OCI-LY7 (cell line): ENCODE measurements at regions not wholly inside any gene's neighbourhood (a gene's known extent, or its start where the extent isn't known, plus 50 kb on each side); places are given as distances from the start of the nearest gene placed in this dataset.

Experiments used
- BruUV-seq: library from RNA; stranded (reverse); fragments of 400-500 nt; replicated peaks from 2 replicates; lab custom pipeline; 2021; lab: Mats Ljungman, UMichigan
- CTCF ChIA-PET: fragments of 300-600 bp; sonication (Branson Sonifier 250); formaldehyde crosslinking; loops from one replicate; lab custom pipeline; 2022; ENCODE audit warnings: antibody characterized with exemption; ENCODE audit not compliant: unreplicated experiment; lab: Charles Lee
- POLR2A ChIA-PET: fragments of 300-600 bp; sonication (Branson Sonifier 250); formaldehyde crosslinking; loops from one replicate; lab custom pipeline; 2022; ENCODE audit warnings: antibody characterized with exemption; lab: Charles Lee
- DNase-seq: peaks from one replicate; pipeline ENCODE4 v3.0.0-alpha.2; 2015; ENCODE audit warnings: low spot score
- H2AFZ ChIP-seq: fragments of 200-600 bp; sonication (generic), shearing (Covaris generic); 2 replicates; pipeline ENCODE4 v1.6.1; 2014; ENCODE audit warnings: mild to moderate bottlenecking, antibody characterized with exemption, low read length, moderate library complexity
- H3K27ac ChIP-seq: fragments of 200-600 bp; sonication (generic); 2 replicates; pipeline ENCODE4 v1.5.1; 2014; ENCODE audit warnings: mixed run types, low read depth, mild to moderate bottlenecking, moderate library complexity, low read length, inconsistent platforms; ENCODE audit not compliant: poor library complexity, severe bottlenecking
- H3K36me3 ChIP-seq: fragments of 200-600 bp; sonication (generic); 2 replicates; pipeline ENCODE4 v1.6.1; 2014; ENCODE audit warnings: mild to moderate bottlenecking, antibody characterized with exemption, low read length, moderate library complexity, mixed read lengths; ENCODE audit not compliant: insufficient read depth
- H3K4me1 ChIP-seq: fragments of 200-600 bp; sonication (generic); 2 replicates; pipeline ENCODE4 v1.5.1; 2014; ENCODE audit warnings: mild to moderate bottlenecking, low read length; ENCODE audit not compliant: insufficient read depth, poor library complexity, severe bottlenecking
- H3K4me2 ChIP-seq: fragments of 200-600 bp; sonication (generic); 2 replicates; pipeline ENCODE4 v1.6.1; 2014; ENCODE audit warnings: mild to moderate bottlenecking, low read length
- H3K4me3 ChIP-seq: fragments of 200-600 bp; sonication (generic); 2 replicates; pipeline ENCODE4 v1.5.1; 2014; ENCODE audit warnings: mild to moderate bottlenecking, low read depth, low read length; ENCODE audit not compliant: poor library complexity, severe bottlenecking
- H3K79me2 ChIP-seq: fragments of 200-600 bp; sonication (generic); 2 replicates; pipeline ENCODE4 v1.6.1; 2016; ENCODE audit warnings: low read depth, mild to moderate bottlenecking, low read length, moderate library complexity, mixed read lengths; ENCODE audit not compliant: insufficient read depth
- H3K9me2 ChIP-seq: fragments of 200-600 bp; sonication (generic); 2 replicates; pipeline ENCODE4 v1.6.1; 2016; ENCODE audit warnings: mild to moderate bottlenecking, low read length, mixed read lengths; ENCODE audit not compliant: insufficient read depth
- H3K9me3 ChIP-seq: fragments of 200-600 bp; sonication (generic); 2 replicates; pipeline ENCODE4 v1.6.1; 2014; ENCODE audit warnings: mild to moderate bottlenecking, mixed run types, low read length, mixed read lengths
- H4K20me1 ChIP-seq: fragments of 200-600 bp; sonication (generic); 2 replicates; pipeline ENCODE4 v1.6.1; 2014; ENCODE audit warnings: mild to moderate bottlenecking, antibody characterized with exemption, low read length, moderate library complexity, mixed read lengths; ENCODE audit not compliant: insufficient read depth
- CTCF ChIP-seq: fragments of 200-600 bp; sonication (generic); conservative IDR thresholded peaks from 2 replicates; pipeline ENCODE4 v1.5.1; 2014; ENCODE audit warnings: mild to moderate bottlenecking, antibody characterized with exemption, low read length, moderate library complexity, mixed read lengths
- EZH2phosphoT487 ChIP-seq: fragments of 200-600 bp; sonication (generic); IDR thresholded peaks from 2 replicates; pipeline ENCODE4 v1.6.1; 2018; ENCODE audit warnings: low read depth, borderline replicate concordance, mild to moderate bottlenecking, mixed run types, antibody characterized with exemption, low read length, moderate library complexity, mixed read lengths
- intact Hi-C: fragments of 100-400 bp; cut with micrococcal nuclease; formaldehyde crosslinking; loops from one replicate; pipeline ENCODE4 v1.10.0; 2022; ENCODE audit not compliant: unreplicated experiment

GRCh38 chr9:27703216-27703980 is 130.1 kb upstream of the C9orf72 start:
- Histone ChIP-seq H3K4me1 (no peaks in the 10 kb centered on the region), H3K9me3 (no peaks in the 10 kb centered on the region), H3K36me3 (no peaks in the 10 kb centered on the region), H3K9me2 (no peaks in the 10 kb centered on the region), H3K79me2 (no peaks in the 10 kb centered on the region), H2AFZ (no peak overlapping the region), H4K20me1 (no peaks in the 10 kb centered on the region), H3K4me2 (no peak overlapping the region), H3K27ac (no peak overlapping the region), H3K4me3 (no peak overlapping the region)
- intact Hi-C loops, result no loop called here
- DNase-seq, result no peak
- CTCF ChIA-PET, result no interaction called here
- BruUV-seq, result no TSS peak
- POLR2A ChIA-PET, result interaction anchor here (0.6 to 0.7 kb wide), 2 partner anchors 14 to 1442 kb away, joined by 3 read pairs; no protein-coding TSS in a partner anchor
- no peak for TF ChIP-seq CTCF
- no peak for TF ChIP-seq EZH2phosphoT487

GRCh38 chr9:27711241-27711640 is 138.0 kb upstream of the C9orf72 start:
- Histone ChIP-seq H3K9me2 (no peaks in the 10 kb centered on the region), H3K4me2 (no peak overlapping the region), H2AFZ (no peak overlapping the region), H3K4me3 (no peak overlapping the region), H3K4me1 (no peaks in the 10 kb centered on the region), H3K9me3 (no peaks in the 10 kb centered on the region), H4K20me1 (no peaks in the 10 kb centered on the region), H3K36me3 (no peaks in the 10 kb centered on the region), H3K79me2 (no peaks in the 10 kb centered on the region), H3K27ac (no peak overlapping the region)
- intact Hi-C loops, result no loop called here
- BruUV-seq, result no TSS peak
- no peak for DNase-seq
- CTCF ChIA-PET, result no interaction called here
- TF ChIP-seq EZH2phosphoT487 (no peak), CTCF (no peak)
- POLR2A ChIA-PET, result no interaction called here

- POLR2A ChIA-PET, result interaction anchor here (0.6 kb wide), 1 partner anchor 34 kb away, joined by 6 read pairs; no protein-coding TSS in a partner anchor
- no peak for DNase-seq
- H3K4me1 ChIP-seq, result no peaks in the 10 kb centered on the region
- BruUV-seq, result no TSS peak
- TF ChIP-seq EZH2phosphoT487 (no peak), CTCF (no peak)
- no peaks in the 10 kb centered on the region for H3K36me3 ChIP-seq
- intact Hi-C loops, result no loop called here
- H3K9me2 ChIP-seq, result no peaks in the 10 kb centered on the region
- CTCF ChIA-PET, result no interaction called here
- H4K20me1 ChIP-seq, result no peaks in the 10 kb centered on the region
- H3K79me2 ChIP-seq, result no peaks in the 10 kb centered on the region
- H3K4me2 ChIP-seq, result no peak overlapping the region
- no peak overlapping the region for H3K4me3 ChIP-seq
- no peak overlapping the region for H2AFZ ChIP-seq
- H3K27ac ChIP-seq, result no peak overlapping the region
- no peaks in the 10 kb centered on the region for H3K9me3 ChIP-seq
Observed at GRCh38 chr9:27712806-27713205, 139.5 kb upstream of the C9orf72 start.
